Testis (tissue), 2 donors: ENCODE measurements at regions not wholly inside any gene's neighbourhood (a gene's known extent, or its start where the extent isn't known, plus 50 kb on each side); places are given as distances from the start of the nearest gene placed in this dataset.

Experiments used
- CTCF ChIP-seq, 3 experiments: fragments of 450-650 bp in 2 of 3; fragments of 200-600 bp in 1 of 3; sonication (generic) in 1 of 3; IDR thresholded peaks; one replicate each; pipeline ENCODE4 v1.5.1; 2016 to 2019; ENCODE audit warnings: antibody characterized with exemption in 3 of 3, mild to moderate bottlenecking in 2 of 3, moderate library complexity in 1 of 3
- POLR2A ChIP-seq: fragments of 450-650 bp; IDR thresholded peaks from one replicate; pipeline ENCODE4 v1.6.1; 2017; ENCODE audit warnings: antibody characterized with exemption, mild to moderate bottlenecking, moderate library complexity

- TF ChIP-seq CTCF (IDR thresholded peaks at IDR 0.05) (no peak), POLR2A (no peak)
Observed at GRCh38 chr4:29075366-29075765, 1644.8 kb upstream of the PCDH7 start.
